Gastroesophageal sphincter (tissue), 3 donors: ENCODE measurements at regions not wholly inside any gene's neighbourhood (a gene's known extent, or its start where the extent isn't known, plus 50 kb on each side); places are given as distances from the start of the nearest gene placed in this dataset.

Experiments used
- POLR2A ChIP-seq, 2 donors: fragments of 450-650 bp; IDR thresholded peaks; one replicate each; pipeline ENCODE4 v1.6.1; 2017; ENCODE audit warnings: antibody characterized with exemption in 2 of 2, mild to moderate bottlenecking in 2 of 2, moderate library complexity in 1 of 2
- POLR2AphosphoS5 ChIP-seq: sonication (generic); formaldehyde crosslinking; IDR thresholded peaks from one replicate; pipeline ENCODE4 v1.6.1; 2017; ENCODE audit warnings: antibody characterized with exemption
- TF ChIP-seq, protein P1 (sequence below), 4 experiments: fragments of 200-600 bp in 2 of 4; fragments of 450-650 bp in 2 of 4; sonication (generic) in 1 of 4; IDR thresholded peaks; one replicate each; pipeline ENCODE4 v1.5.1; 2017 to 2019; ENCODE audit warnings: antibody characterized with exemption in 4 of 4, mild to moderate bottlenecking in 2 of 4, moderate library complexity in 2 of 4

GRCh38 chr4:12177416-12177815, 748.7 kb upstream of the HS3ST1 start:
- TF ChIP-seq POLR2A (IDR thresholded peaks at IDR 0.05) (no peak), POLR2AphosphoS5 (no peak)
- TF ChIP-seq, protein P1, sequence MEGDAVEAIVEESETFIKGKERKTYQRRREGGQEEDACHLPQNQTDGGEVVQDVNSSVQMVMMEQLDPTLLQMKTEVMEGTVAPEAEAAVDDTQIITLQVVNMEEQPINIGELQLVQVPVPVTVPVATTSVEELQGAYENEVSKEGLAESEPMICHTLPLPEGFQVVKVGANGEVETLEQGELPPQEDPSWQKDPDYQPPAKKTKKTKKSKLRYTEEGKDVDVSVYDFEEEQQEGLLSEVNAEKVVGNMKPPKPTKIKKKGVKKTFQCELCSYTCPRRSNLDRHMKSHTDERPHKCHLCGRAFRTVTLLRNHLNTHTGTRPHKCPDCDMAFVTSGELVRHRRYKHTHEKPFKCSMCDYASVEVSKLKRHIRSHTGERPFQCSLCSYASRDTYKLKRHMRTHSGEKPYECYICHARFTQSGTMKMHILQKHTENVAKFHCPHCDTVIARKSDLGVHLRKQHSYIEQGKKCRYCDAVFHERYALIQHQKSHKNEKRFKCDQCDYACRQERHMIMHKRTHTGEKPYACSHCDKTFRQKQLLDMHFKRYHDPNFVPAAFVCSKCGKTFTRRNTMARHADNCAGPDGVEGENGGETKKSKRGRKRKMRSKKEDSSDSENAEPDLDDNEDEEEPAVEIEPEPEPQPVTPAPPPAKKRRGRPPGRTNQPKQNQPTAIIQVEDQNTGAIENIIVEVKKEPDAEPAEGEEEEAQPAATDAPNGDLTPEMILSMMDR (IDR thresholded peaks at IDR 0.05), result no peak
